ENCODE measurements at regions not wholly inside any gene's neighbourhood (a gene's known extent, or its start where the extent isn't known, plus 50 kb on each side); places are given as distances from the start of the nearest gene placed in this dataset.

DNA sequence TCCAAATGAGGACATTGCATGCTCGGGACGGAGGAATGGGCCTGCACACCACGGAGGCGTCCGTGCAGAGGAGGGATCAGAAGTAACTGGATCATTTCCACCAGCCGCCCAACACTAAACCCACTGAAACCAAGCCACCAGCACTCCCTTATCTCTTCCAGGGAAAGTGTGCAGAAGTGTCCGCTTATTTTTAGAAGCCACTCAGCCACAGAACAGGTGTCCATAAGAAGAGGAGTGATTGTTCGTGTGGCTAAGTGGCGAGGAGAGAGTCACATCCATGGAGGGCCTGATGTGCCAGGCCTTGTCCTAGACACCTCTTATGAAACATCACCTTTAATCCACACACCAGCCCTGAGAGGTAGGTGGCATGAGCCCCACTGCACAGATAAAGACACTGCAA, 407.9 kb upstream of the NPVF start:
- H3K9me3 Mint-ChIP-seq, result peaks cover 39% of the 10 kb centered on the region
- no peaks in the 10 kb centered on the region for H3K4me1 Mint-ChIP-seq (ENCODE audit: low read depth)
- H3K27ac Mint-ChIP-seq, result no peak overlapping the region
- H3K36me3 Mint-ChIP-seq (ENCODE audit: low read depth), result no peaks in the 10 kb centered on the region
- H3K4me3 Mint-ChIP-seq, result no peak overlapping the region
- DNase-seq, result no peak
- no peaks in the 10 kb centered on the region for H3K27me3 Mint-ChIP-seq (ENCODE audit: insufficient read depth)
- TF ChIP-seq, protein P1, sequence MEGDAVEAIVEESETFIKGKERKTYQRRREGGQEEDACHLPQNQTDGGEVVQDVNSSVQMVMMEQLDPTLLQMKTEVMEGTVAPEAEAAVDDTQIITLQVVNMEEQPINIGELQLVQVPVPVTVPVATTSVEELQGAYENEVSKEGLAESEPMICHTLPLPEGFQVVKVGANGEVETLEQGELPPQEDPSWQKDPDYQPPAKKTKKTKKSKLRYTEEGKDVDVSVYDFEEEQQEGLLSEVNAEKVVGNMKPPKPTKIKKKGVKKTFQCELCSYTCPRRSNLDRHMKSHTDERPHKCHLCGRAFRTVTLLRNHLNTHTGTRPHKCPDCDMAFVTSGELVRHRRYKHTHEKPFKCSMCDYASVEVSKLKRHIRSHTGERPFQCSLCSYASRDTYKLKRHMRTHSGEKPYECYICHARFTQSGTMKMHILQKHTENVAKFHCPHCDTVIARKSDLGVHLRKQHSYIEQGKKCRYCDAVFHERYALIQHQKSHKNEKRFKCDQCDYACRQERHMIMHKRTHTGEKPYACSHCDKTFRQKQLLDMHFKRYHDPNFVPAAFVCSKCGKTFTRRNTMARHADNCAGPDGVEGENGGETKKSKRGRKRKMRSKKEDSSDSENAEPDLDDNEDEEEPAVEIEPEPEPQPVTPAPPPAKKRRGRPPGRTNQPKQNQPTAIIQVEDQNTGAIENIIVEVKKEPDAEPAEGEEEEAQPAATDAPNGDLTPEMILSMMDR (IDR thresholded peaks at IDR 0.05), result no peak

DNA sequence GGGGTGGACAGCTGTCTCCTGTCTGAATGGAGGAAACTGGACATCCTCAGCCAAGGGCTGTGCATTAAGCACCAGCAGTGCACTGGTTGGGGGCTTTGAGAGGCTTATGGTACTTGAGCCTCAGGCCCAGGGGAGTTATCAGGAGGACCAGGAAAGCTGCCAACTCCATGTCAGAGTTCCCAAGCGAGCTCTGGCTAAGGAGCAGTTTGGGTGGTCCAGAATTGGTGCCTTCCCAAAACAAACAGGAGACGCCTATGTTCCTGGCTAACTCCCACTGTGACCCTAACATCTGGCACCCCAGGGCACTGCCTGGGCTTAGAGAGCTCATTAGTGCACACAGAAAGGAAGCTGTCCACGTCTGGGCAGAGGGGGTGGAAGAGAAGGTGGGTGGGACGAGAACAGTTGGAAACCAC, 408.6 kb upstream of the NPVF start:
- H3K9me3 Mint-ChIP-seq, result peaks cover 39% of the 10 kb centered on the region
- no peak overlapping the region for H3K27ac Mint-ChIP-seq
- no peaks in the 10 kb centered on the region for H3K36me3 Mint-ChIP-seq (ENCODE audit: low read depth)
- TF ChIP-seq, protein P1 (IDR thresholded peaks at IDR 0.05), result no peak
- no peak for DNase-seq
- H3K4me3 Mint-ChIP-seq, result no peak overlapping the region
- no peaks in the 10 kb centered on the region for H3K4me1 Mint-ChIP-seq (ENCODE audit: low read depth)
- H3K27me3 Mint-ChIP-seq (ENCODE audit: insufficient read depth), result no peaks in the 10 kb centered on the region

DNA sequence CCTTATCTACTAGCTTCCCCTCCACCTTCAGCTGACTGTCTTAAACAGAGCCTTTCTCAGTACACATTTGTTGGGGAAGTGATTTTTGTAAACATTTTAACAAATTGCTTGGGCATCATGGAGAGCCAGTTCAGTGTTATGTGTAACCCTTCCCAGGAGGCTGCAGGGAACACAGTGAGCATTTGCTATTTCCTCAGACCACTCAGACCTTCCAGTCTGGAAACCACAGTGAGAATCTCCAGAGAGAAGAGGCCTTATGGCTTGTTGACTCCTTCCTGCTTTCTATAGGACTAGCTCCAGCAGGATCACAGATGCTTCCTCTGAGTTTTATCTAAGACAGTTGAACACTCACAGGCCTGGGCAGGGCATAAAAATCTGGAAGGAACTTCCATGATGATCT, 409.8 kb upstream of the NPVF start:
- Mint-ChIP-seq H3K4me3 (no peak overlapping the region), H3K9me3 (peaks cover 33% of the 10 kb centered on the region), H3K36me3 (ENCODE audit: low read depth) (no peaks in the 10 kb centered on the region), H3K27me3 (ENCODE audit: insufficient read depth) (no peaks in the 10 kb centered on the region), H3K27ac (no peak overlapping the region), H3K4me1 (ENCODE audit: low read depth) (no peaks in the 10 kb centered on the region)
- TF ChIP-seq, protein P1 (IDR thresholded peaks at IDR 0.05), result no peak
- DNase-seq, result no peak

DNA sequence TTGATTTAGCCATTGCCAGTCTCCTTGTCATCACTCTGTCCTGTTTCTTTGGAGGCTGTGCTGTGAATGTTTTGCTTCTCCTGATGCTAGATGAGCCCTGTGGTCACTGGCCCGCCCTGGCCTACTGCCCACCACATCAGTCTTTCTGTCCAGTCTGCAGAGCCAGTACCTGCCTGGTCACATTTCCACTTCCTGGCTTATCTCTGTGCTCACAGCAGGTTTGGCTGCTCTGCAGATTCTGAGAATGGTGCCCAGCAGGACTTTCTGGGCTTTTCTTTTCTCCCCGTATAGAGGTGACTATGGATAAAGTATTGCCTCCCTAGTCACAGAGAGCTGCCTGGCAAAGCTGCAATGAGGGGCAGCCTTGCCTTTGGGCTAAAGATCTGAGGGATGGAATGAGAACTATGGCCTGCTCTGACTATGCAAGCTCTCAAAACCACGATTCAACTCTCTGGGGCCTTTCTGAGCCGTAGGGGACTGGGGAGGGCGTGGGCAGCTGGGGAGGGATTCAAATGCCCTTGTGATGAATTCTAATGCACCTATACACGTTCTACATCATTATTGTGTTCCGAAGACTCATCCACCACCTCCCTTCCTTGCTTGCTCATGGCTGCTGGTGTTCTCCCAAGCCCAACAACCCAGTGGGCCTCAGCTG, 410.4 kb upstream of the NPVF start:
- Mint-ChIP-seq H3K9me3 (peaks cover 27% of the 10 kb centered on the region), H3K4me3 (no peak overlapping the region), H3K27ac (no peak overlapping the region), H3K36me3 (ENCODE audit: low read depth) (no peaks in the 10 kb centered on the region), H3K27me3 (ENCODE audit: insufficient read depth) (no peaks in the 10 kb centered on the region), H3K4me1 (ENCODE audit: low read depth) (no peaks in the 10 kb centered on the region)
- TF ChIP-seq, protein P1 (IDR thresholded peaks at IDR 0.05), result no peak
- DNase-seq, result no peak

DNA sequence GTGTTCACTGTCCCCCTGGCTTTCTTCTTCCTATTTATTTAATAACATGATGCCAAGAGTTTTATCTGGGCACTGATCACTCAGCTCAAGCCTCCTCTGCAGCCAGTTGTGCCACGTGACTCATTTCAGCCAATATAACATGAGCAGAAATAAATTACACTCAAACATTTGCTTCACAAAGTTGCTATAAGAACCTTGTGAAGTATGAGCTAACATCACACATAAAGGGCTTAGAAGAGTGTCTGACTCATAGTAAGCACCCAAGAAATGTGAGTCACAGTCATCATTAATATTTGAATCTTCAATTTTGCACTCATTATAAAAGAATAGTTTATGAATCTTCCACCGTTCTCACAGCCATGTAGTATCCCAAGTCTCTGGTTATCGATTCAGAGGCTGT, 414.6 kb upstream of the NPVF start:
- Mint-ChIP-seq H3K36me3 (ENCODE audit: low read depth) (no peaks in the 10 kb centered on the region), H3K9me3 (peaks cover 20% of the 10 kb centered on the region), H3K4me1 (ENCODE audit: low read depth) (no peaks in the 10 kb centered on the region), H3K27ac (no peak overlapping the region), H3K4me3 (no peak overlapping the region), H3K27me3 (ENCODE audit: insufficient read depth) (no peaks in the 10 kb centered on the region; the same call in 1 of the 2 replicates)
- DNase-seq, result no peak
- TF ChIP-seq, protein P1 (IDR thresholded peaks at IDR 0.05), result no peak

Data from HFFc6 (cell line).